ENCODE measurements at regions not wholly inside any gene's neighbourhood (a gene's known extent, or its start where the extent isn't known, plus 50 kb on each side); places are given as distances from the start of the nearest gene placed in this dataset.

- intact Hi-C loops (cut with DNase I) = no loop called here
- H3K9me3 ChIP-seq = no peaks in the 10 kb centered on the region
- H3K4me1 ChIP-seq (ENCODE audit: insufficient read depth) = peaks cover 1% of the 10 kb centered on the region
- 75 to 82% (median 79%) methylated on average over 4 of the region's 4 CpGs for WGBS, 3 donors
- no peak overlapping the region for H3K4me3 ChIP-seq
- DNase-seq = no peak
- H3K36me3 ChIP-seq = no peaks in the 10 kb centered on the region
- H3K27ac ChIP-seq = no peak overlapping the region
- peaks cover 2% of the 10 kb centered on the region for H3K27me3 ChIP-seq
- TF ChIP-seq EP300 (IDR thresholded peaks at IDR 0.05) = no peak
- no peak for TF ChIP-seq CTCF (IDR thresholded peaks at IDR 0.05)
- TF ChIP-seq POLR2A (IDR thresholded peaks at IDR 0.05) = no peak
Observed at GRCh38 chr10:22479419-22479818, 134.1 kb downstream of the SPAG6 start.

- TF ChIP-seq POLR2A (IDR thresholded peaks at IDR 0.05) (no peak), EP300 (IDR thresholded peaks at IDR 0.05) (no peak), CTCF (IDR thresholded peaks at IDR 0.05) (no peak)
- intact Hi-C loops (cut with DNase I) = no loop called here
- WGBS, 3 donors = 87 to 92% (median 88%) methylated on average over 6 of the region's 6 CpGs
Observed at GRCh38 chr10:22481106-22481505, 135.8 kb downstream of the SPAG6 start.

GRCh38 chr10:22481687-22482539 is 136.6 kb downstream of the SPAG6 start:
- no peaks in the 10 kb centered on the region for H3K4me1 ChIP-seq (ENCODE audit: insufficient read depth)
- no peak for DNase-seq
- H3K9me3 ChIP-seq = no peaks in the 10 kb centered on the region
- no peak for TF ChIP-seq POLR2A (IDR thresholded peaks at IDR 0.05)
- TF ChIP-seq EP300 (IDR thresholded peaks at IDR 0.05) = no peak
- TF ChIP-seq CTCF (IDR thresholded peaks at IDR 0.05) = no peak
- no peak overlapping the region for H3K27ac ChIP-seq
- no peak overlapping the region for H3K4me3 ChIP-seq
- WGBS, 3 donors = 62 to 69% (median 64%) methylated on average over 5 of the region's 5 CpGs
- intact Hi-C loops (cut with DNase I) = no loop called here
- no peaks in the 10 kb centered on the region for H3K36me3 ChIP-seq
- H3K27me3 ChIP-seq = no peaks in the 10 kb centered on the region

More at GRCh38 chr10:22481106-22481505, 135.8 kb downstream of the SPAG6 start:
- peaks cover 2% of the 10 kb centered on the region for H3K27me3 ChIP-seq
- no peak for DNase-seq
- no peaks in the 10 kb centered on the region for H3K36me3 ChIP-seq
- no peaks in the 10 kb centered on the region for H3K9me3 ChIP-seq
- peaks cover 1% of the 10 kb centered on the region for H3K4me1 ChIP-seq (ENCODE audit: insufficient read depth)
- no peak overlapping the region for H3K27ac ChIP-seq
- no peak overlapping the region for H3K4me3 ChIP-seq

- Histone ChIP-seq H3K9me3 (no peaks in the 10 kb centered on the region), H3K36me3 (no peaks in the 10 kb centered on the region), H3K27ac (no peak overlapping the region), H3K4me1 (ENCODE audit: insufficient read depth) (no peaks in the 10 kb centered on the region), H3K27me3 (no peaks in the 10 kb centered on the region), H3K4me3 (no peak overlapping the region)
- intact Hi-C loops (cut with DNase I) = no loop called here
- no peak for DNase-seq
- 72 to 87% (median 81%) methylated on average over 1 of the region's 1 CpG for WGBS, 3 donors
- TF ChIP-seq POLR2A (IDR thresholded peaks at IDR 0.05) = no peak
- TF ChIP-seq CTCF (IDR thresholded peaks at IDR 0.05) = no peak
- TF ChIP-seq EP300 (IDR thresholded peaks at IDR 0.05) = no peak
Observed at GRCh38 chr10:22483132-22483531, 137.8 kb downstream of the SPAG6 start.

All from ovary (tissue), 7 donors.